ENCODE measurements at regions not wholly inside any gene's neighbourhood (a gene's known extent, or its start where the extent isn't known, plus 50 kb on each side); places are given as distances from the start of the nearest gene placed in this dataset.

- Histone ChIP-seq H4K20me1 (ENCODE audit: control insufficient read depth, insufficient read depth) (no peaks in the 10 kb centered on the region), H3K9ac (ENCODE audit: control insufficient read depth, insufficient read depth, low read length) (no peak overlapping the region), H3K4me2 (ENCODE audit: control insufficient read depth, insufficient read depth) (no peak overlapping the region), H3K4me3 (no peak overlapping the region), H3K27me3 (replicated peaks in 1 of 2; ENCODE audit: control insufficient read depth in 2 of 2, insufficient read depth in 2 of 2, low read length in 1 of 2) (no peaks in the 10 kb centered on the region), H3K36me3 (ENCODE audit: control insufficient read depth in 2 of 2, insufficient read depth in 2 of 2, low read length in 1 of 2) (no peaks in the 10 kb centered on the region), H3K27ac (ENCODE audit: control insufficient read depth, insufficient read depth) (no peak overlapping the region), H3K9me3 (replicated peaks; ENCODE audit: control insufficient read depth, insufficient read depth, low read length) (no peaks in the 10 kb centered on the region), H3K79me2 (ENCODE audit: control insufficient read depth, insufficient read depth, low read length) (no peaks in the 10 kb centered on the region), H3K4me1 (ENCODE audit: control insufficient read depth, insufficient read depth, low read length) (no peaks in the 10 kb centered on the region), H2AFZ (ENCODE audit: control insufficient read depth, low read depth, low read length) (no peak overlapping the region)
- TF ChIP-seq ZNF24 (IDR thresholded peaks at IDR 0.05) (no peak), CHD4 (IDR thresholded peaks at IDR 0.05) (no peak), POLR2AphosphoS2 (IDR thresholded peaks at IDR 0.05; ENCODE audit: low read depth, low read length) (no peak), ZBTB40 (IDR thresholded peaks at IDR 0.05; ENCODE audit: borderline replicate concordance) (no peak), BACH1 (IDR thresholded peaks at IDR 0.05; ENCODE audit: borderline replicate concordance) (no peak), SMARCA5 (IDR thresholded peaks at IDR 0.05) (no peak), DPF2 (IDR thresholded peaks at IDR 0.05) (no peak), NBN (IDR thresholded peaks at IDR 0.05) (no peak), NR2F1 (conservative IDR thresholded peaks at IDR 0.05) (no peak), CREB1 (IDR thresholded peaks at IDR 0.05; ENCODE audit: low read depth) (no peak), HCFC1 (IDR thresholded peaks at IDR 0.05; ENCODE audit: low read length) (no peak), POLR2AphosphoS5 (IDR thresholded peaks at IDR 0.05; ENCODE audit: low read length) (no peak), HDAC6 (IDR thresholded peaks at IDR 0.05; ENCODE audit: unreplicated experiment) (no peak), ATF3 (IDR thresholded peaks at IDR 0.05; ENCODE audit: borderline replicate concordance, extremely low read depth, low read depth, low read length) (no peak), TCF7 (IDR thresholded peaks at IDR 0.05; ENCODE audit: borderline replicate concordance) (no peak), NR2C2 (IDR thresholded peaks at IDR 0.05; ENCODE audit: borderline replicate concordance, control insufficient read depth, insufficient read length, low read depth) (no peak)
- FAIRE-seq = no peak
- WGBS (ENCODE audit: insufficient coverage, insufficient replicate concordance, low lambda C conversion rate, missing lambda C conversion rate) = 48% methylated on average over 7 of the region's 7 CpGs
- intact Hi-C loops (cut with micrococcal nuclease; ENCODE audit: unreplicated experiment) (no loop called here), in situ Hi-C loops (cut with MboI) (loop anchor here (25.0 kb wide), 1 partner anchor 88 kb away; no protein-coding TSS in a partner anchor)
- no peak for DNase-seq (ENCODE audit: low read depth, low spot score)
- POLR2A ChIA-PET = interaction anchor here (0.6 kb wide), 1 partner anchor 54 kb away, joined by 4 read pairs; no protein-coding TSS in a partner anchor
- SMC1A ChIA-PET (ENCODE audit: uncharacterized antibody, unreplicated experiment) = interaction anchor here (1.4 kb wide), 1 partner anchor 12 kb away, joined by 3 read pairs; no protein-coding TSS in a partner anchor
- RAD21 ChIA-PET (ENCODE audit: unreplicated experiment) = no interaction called here
- CTCF ChIA-PET = no interaction called here
- ATAC-seq = no peak
- no TSS peak for BruUV-seq (replicated peaks)
Measured at GRCh38 chr12:34198924-34199323, 176.6 kb downstream of the ALG10 start.
